IMR-90 (cell line): ENCODE measurements at regions not wholly inside any gene's neighbourhood (a gene's known extent, or its start where the extent isn't known, plus 50 kb on each side); places are given as distances from the start of the nearest gene placed in this dataset.
A peak's percentile ranks its signal among the peaks of the same experiment; 100 is the strongest.

Source experiments
- ATAC-seq: fragments of 200-7000 bp; cut with Tn5 transposase; 2 replicates; pipeline ENCODE4 v1.9.1; 2020; ENCODE audit warnings: low read depth, mild to moderate bottlenecking, moderate library complexity
- BruUV-seq: library from RNA; stranded (reverse); fragments of 400-500 nt; replicated peaks from 2 replicates; lab custom pipeline; 2021; lab: Mats Ljungman, UMichigan
- CTCF ChIA-PET: fragments of 300-600 bp; formaldehyde crosslinking; extraction: SDS; loops from one replicate; lab custom pipeline; 2021; ENCODE audit warnings: antibody characterized with exemption; lab: Yijun Ruan, JAX
- POLR2A ChIA-PET: fragments of 300-600 bp; sonication (Branson Sonifier 250); formaldehyde crosslinking; loops from one replicate; lab custom pipeline; 2022; ENCODE audit warnings: antibody characterized with exemption; ENCODE audit not compliant: unreplicated experiment; lab: Charles Lee
- DNase-seq: peaks from one replicate; pipeline ENCODE4 v3.0.0; 2013
- H2AFZ ChIP-seq: replicated peaks from 2 replicates; pipeline ENCODE3; 2013; ENCODE audit warnings: low read length, mild to moderate bottlenecking; ENCODE audit not compliant: poor library complexity
- H2AK5ac ChIP-seq: 2 replicates; pipeline ENCODE4 v1.6.1; 2013; ENCODE audit warnings: low read depth, low read length, inconsistent platforms
- H2AK9ac ChIP-seq: replicated peaks from 2 replicates; pipeline ENCODE3; 2013; ENCODE audit warnings: mild to moderate bottlenecking, low read depth, low read length, moderate library complexity; ENCODE audit not compliant: poor library complexity
- H2BK120ac ChIP-seq: 2 replicates; pipeline ENCODE4 v1.6.1; 2013; ENCODE audit warnings: low read depth, low read length, inconsistent platforms
- H2BK15ac ChIP-seq: 3 replicates; pipeline ENCODE4 v1.6.1; 2013; ENCODE audit warnings: low read depth, low read length, inconsistent platforms
- H2BK20ac ChIP-seq: 2 replicates; pipeline ENCODE4 v1.6.1; 2013; ENCODE audit warnings: low read depth, mild to moderate bottlenecking, inconsistent platforms, low read length, moderate library complexity
- H2BK5ac ChIP-seq: 2 replicates; pipeline ENCODE4 v1.6.1; 2013; ENCODE audit warnings: mild to moderate bottlenecking, low read depth, low read length, inconsistent platforms; ENCODE audit not compliant: poor library complexity, severe bottlenecking
- H3K14ac ChIP-seq: replicated peaks from 2 replicates; pipeline ENCODE4 v1.6.1; 2013; ENCODE audit warnings: low read depth, low read length, inconsistent platforms
- H3K18ac ChIP-seq: 2 replicates; pipeline ENCODE4 v1.6.1; 2013; ENCODE audit warnings: low read depth, low read length, control low read depth
- H3K23ac ChIP-seq: 2 replicates; pipeline ENCODE4 v1.6.1; 2013; ENCODE audit warnings: low read depth, low read length, inconsistent platforms
- H3K27ac ChIP-seq: 2 replicates; pipeline ENCODE4 v1.5.1; 2013; ENCODE audit warnings: mild to moderate bottlenecking, control low read depth, low read length; ENCODE audit not compliant: insufficient read depth
- H3K27me3 ChIP-seq: 2 replicates; pipeline ENCODE4 v1.6.1; 2013; ENCODE audit warnings: low read length; ENCODE audit not compliant: control insufficient read depth, insufficient read depth
- H3K36me3 ChIP-seq: 2 replicates; pipeline ENCODE4 v1.6.1; 2013; ENCODE audit warnings: low read length, mixed read lengths; ENCODE audit not compliant: control insufficient read depth, insufficient read depth
- H3K4ac ChIP-seq: 2 replicates; pipeline ENCODE4 v1.6.1; 2013; ENCODE audit warnings: low read depth, low read length, inconsistent platforms
- H3K4me1 ChIP-seq: 2 replicates; pipeline ENCODE4 v1.6.1; 2013; ENCODE audit warnings: low read length, mixed read lengths; ENCODE audit not compliant: control insufficient read depth, insufficient read depth
- H3K4me2 ChIP-seq: 2 replicates; pipeline ENCODE4 v1.6.1; 2013; ENCODE audit warnings: low read depth, mild to moderate bottlenecking, control low read depth, low read length, moderate library complexity
- H3K4me3 ChIP-seq: 2 replicates; pipeline ENCODE4 v1.5.1; 2013; ENCODE audit warnings: low read depth, mild to moderate bottlenecking, control low read depth, low read length, moderate library complexity; ENCODE audit not compliant: insufficient read depth
- H3K56ac ChIP-seq: 2 replicates; pipeline ENCODE4 v1.6.1; 2013; ENCODE audit warnings: low read length, inconsistent platforms; ENCODE audit not compliant: insufficient read depth; ENCODE audit errors: extremely low read depth
- H3K79me1 ChIP-seq, 2 experiments: 2 replicates each; pipeline ENCODE4 v1.6.1; 2013; ENCODE audit warnings: low read length in 2 of 2, inconsistent platforms in 1 of 2, low read depth in 1 of 2
- H3K9ac ChIP-seq: 2 replicates; pipeline ENCODE4 v1.6.1; 2013; ENCODE audit warnings: low read depth, low read length, control low read depth
- H3K9me1 ChIP-seq: 2 replicates; pipeline ENCODE4 v1.6.1; 2013; ENCODE audit warnings: low read length, inconsistent platforms; ENCODE audit not compliant: insufficient read depth
- H3K9me3 ChIP-seq: 2 replicates; pipeline ENCODE4 v1.6.1; 2013; ENCODE audit warnings: low read length; ENCODE audit not compliant: control insufficient read depth, insufficient read depth
- H4K20me1 ChIP-seq: 2 replicates; pipeline ENCODE4 v1.6.1; 2013; ENCODE audit warnings: low read length, inconsistent platforms; ENCODE audit not compliant: insufficient read depth
- H4K5ac ChIP-seq: 2 replicates; pipeline ENCODE4 v1.6.1; 2013; ENCODE audit warnings: mild to moderate bottlenecking, low read depth, low read length, control low read depth
- H4K8ac ChIP-seq, 2 experiments: 2 replicates each; pipeline ENCODE4 v1.6.1; 2013; ENCODE audit warnings: low read depth in 2 of 2, low read length in 2 of 2, control low read depth in 1 of 2, inconsistent platforms in 1 of 2
- H4K91ac ChIP-seq: 2 replicates; pipeline ENCODE4 v1.6.1; 2013; ENCODE audit warnings: low read depth, low read length, inconsistent platforms; ENCODE audit not compliant: insufficient read depth
- BHLHE40 ChIP-seq: fragments of 150-350 bp; IDR thresholded peaks from 2 replicates; pipeline ENCODE4 v1.6.1; 2016; ENCODE audit warnings: mild to moderate bottlenecking, low read depth, low read length
- CEBPB ChIP-seq: IDR thresholded peaks from 2 replicates; pipeline ENCODE4 v1.6.1; 2012; ENCODE audit warnings: low read depth, low read length, improper control_type of control experiment
- CHD1 ChIP-seq: IDR thresholded peaks from 2 replicates; pipeline ENCODE4 v1.6.1; 2012; ENCODE audit warnings: low read depth, low read length, improper control_type of control experiment
- FOS ChIP-seq: fragments of 150-350 bp; IDR thresholded peaks from 2 replicates; pipeline ENCODE4 v1.6.1; 2016; ENCODE audit warnings: low read depth, low read length
- MAFK ChIP-seq: IDR thresholded peaks from 2 replicates; pipeline ENCODE4 v1.6.1; 2012; ENCODE audit warnings: low read depth, low read length, improper control_type of control experiment
- MAZ ChIP-seq: IDR thresholded peaks from 2 replicates; pipeline ENCODE4 v1.6.1; 2012; ENCODE audit warnings: low read depth, mild to moderate bottlenecking, low read length, improper control_type of control experiment, moderate library complexity, borderline replicate concordance
- MXI1 ChIP-seq: IDR thresholded peaks from 2 replicates; pipeline ENCODE4 v1.6.1; 2012; ENCODE audit warnings: low read depth, mild to moderate bottlenecking, low read length, moderate library complexity, borderline replicate concordance
- NFE2L2 ChIP-seq: fragments of 150-350 bp; IDR thresholded peaks from 2 replicates; pipeline ENCODE4 v1.6.1; 2016; ENCODE audit warnings: low read depth, mild to moderate bottlenecking, low read length
- POLR2A ChIP-seq: IDR thresholded peaks from 2 replicates; pipeline ENCODE4 v1.6.1; 2012; ENCODE audit warnings: mild to moderate bottlenecking, low read depth, low read length
- RAD21 ChIP-seq: IDR thresholded peaks from 2 replicates; pipeline ENCODE4 v1.6.1; 2012; ENCODE audit warnings: low read length, improper control_type of control experiment
- RCOR1 ChIP-seq: IDR thresholded peaks from 2 replicates; pipeline ENCODE4 v1.6.1; 2012; ENCODE audit warnings: mild to moderate bottlenecking, low read length, improper control_type of control experiment; ENCODE audit not compliant: insufficient replicate concordance
- WGBS, 2 experiments: methylation state at CpG; one replicate each; pipeline versions ENCODE4 v1.1.5 to v1.1.7; 2013; ENCODE audit warnings: missing lambda C conversion rate in 2 of 2; ENCODE audit not compliant: insufficient read length in 1 of 2; ENCODE audit errors: extremely low coverage in 2 of 2; 5-methylcytosine and 5-hydroxymethylcytosine counted together
- dilution Hi-C: fragments of 300-500 bp; cut with HindIII; formaldehyde crosslinking; loops from one replicate; pipeline ENCODE4 v1.14.3; 2018; ENCODE audit warnings: low sequenced_read_pairs; ENCODE audit not compliant: unreplicated experiment
- in situ Hi-C: fragments of 300-500 bp; cut with MboI; formaldehyde crosslinking; loops from 3 replicates; pipeline ENCODE4 v1.14.3; 2019; ENCODE audit warnings: low sequenced_read_pairs, inconsistent platforms, mixed read lengths
- intact Hi-C: fragments of 100-400 bp; cut with micrococcal nuclease; formaldehyde crosslinking; loops from 2 replicates; pipeline ENCODE4 v1.10.0; 2022
- TF ChIP-seq, protein P1 (sequence below): fragments of 150-350 bp; IDR thresholded peaks from 2 replicates; pipeline ENCODE4 v1.6.1; 2017; ENCODE audit warnings: mild to moderate bottlenecking, antibody characterized with exemption, low read length, low read depth
- TF ChIP-seq, protein P2 (sequence below): conservative IDR thresholded peaks from 2 replicates; pipeline ENCODE4 v1.5.1; 2012; ENCODE audit warnings: mild to moderate bottlenecking, low read depth, low read length, improper control_type of control experiment

DNA sequence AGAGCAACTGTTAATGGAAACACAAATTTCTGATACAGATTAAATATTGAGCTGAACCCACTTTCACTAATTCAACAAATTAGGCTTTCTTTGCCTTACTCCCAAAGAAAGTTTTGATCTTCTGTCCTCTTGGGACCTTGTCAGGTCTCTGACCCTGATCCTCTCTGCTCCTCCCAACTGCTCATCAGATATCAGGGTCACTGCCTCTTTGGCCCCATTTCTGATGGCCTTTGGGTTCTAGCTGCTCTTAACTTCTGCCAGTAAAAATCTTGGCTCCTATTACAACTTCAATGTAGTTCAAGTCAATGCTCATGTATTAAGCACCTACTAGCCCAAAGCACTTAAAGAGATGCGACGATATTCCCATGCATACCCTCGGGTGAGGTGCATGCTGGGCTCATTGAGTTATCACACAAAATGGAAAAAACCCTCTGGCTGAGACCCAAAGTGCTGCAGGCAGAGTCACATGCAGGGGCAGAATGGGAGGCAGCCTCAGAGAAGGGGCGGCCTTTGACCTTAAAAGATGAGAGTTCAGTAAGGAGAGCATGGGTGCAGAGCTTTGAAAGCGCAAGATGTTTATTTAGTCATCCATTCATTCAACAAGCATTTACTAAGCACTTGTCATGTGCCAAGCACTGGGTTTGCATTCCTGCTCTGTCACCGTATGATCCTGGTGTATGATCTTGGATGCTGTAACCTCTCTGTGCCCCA is 183.4 kb downstream of the USP12 start (continued):
- TF ChIP-seq CHD1: no peak

DNA sequence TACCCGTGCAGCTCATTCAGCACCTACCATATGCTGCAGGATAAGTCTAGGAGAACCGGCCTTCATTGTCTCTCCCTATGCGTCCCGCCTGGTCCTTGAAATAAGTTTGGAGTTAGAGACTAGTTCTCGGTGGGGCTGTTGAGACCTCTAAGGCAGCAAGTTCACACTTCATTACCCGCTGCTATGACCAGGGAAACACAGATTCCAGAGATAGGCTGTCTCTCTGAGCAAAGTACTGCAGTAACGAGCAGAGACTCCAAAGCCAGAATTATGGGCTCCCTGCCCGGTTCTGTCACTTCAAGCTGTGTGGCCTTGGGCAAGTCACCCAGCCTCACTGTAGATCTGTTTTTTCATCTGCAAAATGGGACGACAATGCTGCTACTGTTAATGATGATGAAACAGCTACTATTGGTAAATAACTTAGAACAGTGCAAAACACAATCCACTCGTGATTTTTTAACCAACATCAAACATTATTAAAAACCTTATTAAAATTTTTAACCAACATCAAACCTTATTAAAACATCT is 184.1 kb downstream of the USP12 start:
- ATAC-seq: no peak
- Histone ChIP-seq H3K18ac (no peak overlapping the region), H4K5ac (no peak overlapping the region), H2BK15ac (no peak overlapping the region), H3K4me2 (no peak overlapping the region), H2BK5ac (no peak overlapping the region), H3K27ac (no peak overlapping the region), H4K20me1 (no peaks in the 10 kb centered on the region), H2BK20ac (no peak overlapping the region), H2AFZ (no peak overlapping the region), H3K27me3 (no peaks in the 10 kb centered on the region), H3K23ac (no peak overlapping the region), H3K4me1 (peaks cover 22% of the 10 kb centered on the region), H2AK5ac (0 out of 2 replicates have a peak overlapping the region, but pooled peaks have one; percentile 37), H3K79me1 (peaks cover 0 to 8% of the 10 kb centered on the region in 2 experiments; a peak in 2 of 4 replicates), H3K4ac (no peak overlapping the region), H3K9ac (no peak overlapping the region), H3K56ac (no peak overlapping the region), H2AK9ac (no peak overlapping the region), H4K8ac (no peak overlapping the region), H3K9me3 (no peaks in the 10 kb centered on the region), H3K4me3 (no peak overlapping the region), H3K36me3 (no peaks in the 10 kb centered on the region), H3K9me1 (peaks cover 17% of the 10 kb centered on the region), H3K14ac (no peak overlapping the region), H4K91ac (no peak overlapping the region), H2BK120ac (no peak overlapping the region)
- BruUV-seq: no TSS peak
- dilution Hi-C loops: no loop called here
- ChIA-PET POLR2A (no interaction called here), CTCF (interaction anchor here (1.4 to 1.5 kb wide), 2 partner anchors 296 to 374 kb away, joined by 3 to 8 read pairs; no protein-coding TSS in a partner anchor)
- TF ChIP-seq MAZ: no peak
- no peak for TF ChIP-seq MXI1
- no peak for TF ChIP-seq RAD21
- no peak for TF ChIP-seq MAFK
- no peak for TF ChIP-seq FOS
- no peak for TF ChIP-seq RCOR1
- no peak for TF ChIP-seq BHLHE40
- TF ChIP-seq, protein P1, sequence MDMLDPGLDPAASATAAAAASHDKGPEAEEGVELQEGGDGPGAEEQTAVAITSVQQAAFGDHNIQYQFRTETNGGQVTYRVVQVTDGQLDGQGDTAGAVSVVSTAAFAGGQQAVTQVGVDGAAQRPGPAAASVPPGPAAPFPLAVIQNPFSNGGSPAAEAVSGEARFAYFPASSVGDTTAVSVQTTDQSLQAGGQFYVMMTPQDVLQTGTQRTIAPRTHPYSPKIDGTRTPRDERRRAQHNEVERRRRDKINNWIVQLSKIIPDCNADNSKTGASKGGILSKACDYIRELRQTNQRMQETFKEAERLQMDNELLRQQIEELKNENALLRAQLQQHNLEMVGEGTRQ: no peak
- no peak for TF ChIP-seq POLR2A
- TF ChIP-seq CHD1: no peak
- no peak for TF ChIP-seq CEBPB
- no peak for TF ChIP-seq NFE2L2
- TF ChIP-seq, protein P2, sequence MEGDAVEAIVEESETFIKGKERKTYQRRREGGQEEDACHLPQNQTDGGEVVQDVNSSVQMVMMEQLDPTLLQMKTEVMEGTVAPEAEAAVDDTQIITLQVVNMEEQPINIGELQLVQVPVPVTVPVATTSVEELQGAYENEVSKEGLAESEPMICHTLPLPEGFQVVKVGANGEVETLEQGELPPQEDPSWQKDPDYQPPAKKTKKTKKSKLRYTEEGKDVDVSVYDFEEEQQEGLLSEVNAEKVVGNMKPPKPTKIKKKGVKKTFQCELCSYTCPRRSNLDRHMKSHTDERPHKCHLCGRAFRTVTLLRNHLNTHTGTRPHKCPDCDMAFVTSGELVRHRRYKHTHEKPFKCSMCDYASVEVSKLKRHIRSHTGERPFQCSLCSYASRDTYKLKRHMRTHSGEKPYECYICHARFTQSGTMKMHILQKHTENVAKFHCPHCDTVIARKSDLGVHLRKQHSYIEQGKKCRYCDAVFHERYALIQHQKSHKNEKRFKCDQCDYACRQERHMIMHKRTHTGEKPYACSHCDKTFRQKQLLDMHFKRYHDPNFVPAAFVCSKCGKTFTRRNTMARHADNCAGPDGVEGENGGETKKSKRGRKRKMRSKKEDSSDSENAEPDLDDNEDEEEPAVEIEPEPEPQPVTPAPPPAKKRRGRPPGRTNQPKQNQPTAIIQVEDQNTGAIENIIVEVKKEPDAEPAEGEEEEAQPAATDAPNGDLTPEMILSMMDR: no peak
- intact Hi-C loops: loop anchor here (10.0 kb wide), 3 partner anchors 437 to 997 kb away; partner anchors contain the start of genes GTF3A and URAD
- in situ Hi-C loops: loop anchor here (5.0 to 25.0 kb wide), 4 partner anchors 187 to 625 kb away; partner anchors contain the start of genes LNX2, POLR1D, RASL11A and USP12
- WGBS, 2 experiments: 75 to 89% methylated on average over 1 to 4 of the region's 10 CpGs
- DNase-seq: no peak
